CD4-positive, CD25-positive, alpha-beta regulatory T cell (primary cell): ENCODE measurements at regions not wholly inside any gene's neighbourhood (a gene's known extent, or its start where the extent isn't known, plus 50 kb on each side); places are given as distances from the start of the nearest gene placed in this dataset.

ENCODE experiments used
- ATAC-seq, 2 donors: fragments of 150-1000 bp; cut with Tn5 transposase; one replicate each; pipeline ENCODE4 v1.10.0; 2021; ENCODE audit warnings: low read depth in 2 of 2, moderate number of reproducible peaks in 2 of 2, moderate library complexity in 1 of 2
- DNase-seq, 3 donors: peaks; one replicate each; pipeline versions ENCODE4 v3.0.0 to v3.0.0-alpha.2; 2012 to 2022; ENCODE audit warnings: mixed read lengths in 1 of 3
- H3K27ac ChIP-seq: one replicate; pipeline ENCODE4 v1.7.0; 2013; ENCODE audit warnings: mild to moderate bottlenecking, low read length; ENCODE audit not compliant: insufficient read depth, poor library complexity, severe bottlenecking
- H3K27me3 ChIP-seq: one replicate; pipeline ENCODE4 v1.7.0; 2013; ENCODE audit warnings: low read length; ENCODE audit not compliant: control insufficient read depth, insufficient read depth
- H3K36me3 ChIP-seq: one replicate; pipeline ENCODE4 v1.7.0; 2013; ENCODE audit warnings: mild to moderate bottlenecking, low read length, moderate library complexity; ENCODE audit not compliant: control insufficient read depth, insufficient read depth
- H3K4me1 ChIP-seq: 2 replicates; pipeline ENCODE4 v1.7.0; 2013; ENCODE audit warnings: mild to moderate bottlenecking, low read length; ENCODE audit not compliant: insufficient read depth, control insufficient read depth, poor library complexity, severe bottlenecking
- H3K4me3 ChIP-seq: one replicate; pipeline ENCODE4 v1.7.0; 2013; ENCODE audit warnings: low read depth, mild to moderate bottlenecking, low read length, moderate library complexity
- H3K9me3 ChIP-seq, 2 experiments: 1 replicate in 1 of 2; 2 replicates in 1 of 2; pipeline ENCODE4 v1.7.0; 2013; ENCODE audit warnings: low read length in 2 of 2, mild to moderate bottlenecking in 1 of 2, moderate library complexity in 1 of 2; ENCODE audit not compliant: control insufficient read depth in 2 of 2
- H3K27ac Mint-ChIP-seq, 3 donors: one replicate each; pipeline ENCODE4 v1.8.0; 2020 to 2022; ENCODE audit warnings: mild to moderate bottlenecking in 3 of 3, mixed read lengths in 3 of 3, moderate library complexity in 2 of 3
- H3K27me3 Mint-ChIP-seq: one replicate; pipeline ENCODE4 v1.8.0; 2022; ENCODE audit warnings: mild to moderate bottlenecking, mixed read lengths
- H3K36me3 Mint-ChIP-seq: one replicate; pipeline ENCODE4 v1.8.0; 2020; ENCODE audit warnings: mixed read lengths
- H3K4me1 Mint-ChIP-seq, 4 donors: one replicate each; pipeline ENCODE4 v1.8.0; 2020 to 2022; ENCODE audit warnings: mixed read lengths in 4 of 4, mild to moderate bottlenecking in 1 of 4
- H3K4me3 Mint-ChIP-seq, 4 donors: one replicate each; pipeline ENCODE4 v1.8.0; 2020 to 2022; ENCODE audit warnings: mild to moderate bottlenecking in 4 of 4, mixed read lengths in 4 of 4, moderate library complexity in 3 of 4
- H3K9me3 Mint-ChIP-seq, 7 donors: one replicate each; pipeline ENCODE4 v1.8.0; 2020 to 2022; ENCODE audit warnings: mixed read lengths in 7 of 7, mild to moderate bottlenecking in 3 of 7, moderate library complexity in 2 of 7

DNA sequence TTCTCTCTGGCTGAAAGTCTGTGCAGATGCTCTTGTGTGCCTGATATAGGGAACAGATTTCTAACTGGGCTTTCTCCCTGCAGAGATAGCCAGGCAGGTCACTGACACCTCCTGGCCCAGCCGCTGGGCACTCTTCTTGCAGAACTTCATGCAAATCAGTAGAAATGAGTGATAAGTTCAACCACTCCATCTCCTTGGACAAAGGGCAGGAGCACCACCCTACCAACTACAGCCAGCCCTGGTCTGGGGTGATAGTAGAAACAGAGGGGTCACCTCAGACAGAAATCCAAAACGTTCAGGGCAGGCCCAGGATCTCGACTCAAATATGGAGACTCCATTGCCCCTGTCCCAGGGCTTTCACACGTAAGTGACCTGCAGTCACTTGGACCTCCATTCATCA is 917.8 kb upstream of the ZNF722 start:
- Mint-ChIP-seq H3K36me3 (no peaks in the 10 kb centered on the region), H3K9me3 (peaks cover 0 to 34% (median 16%) of the 10 kb centered on the region in 7 donors), H3K4me3 (no peak overlapping the region), H3K27ac (no peak overlapping the region), H3K27me3 (no peaks in the 10 kb centered on the region), H3K4me1 (no peaks in the 10 kb centered on the region)
- Histone ChIP-seq H3K27me3 (no peaks in the 10 kb centered on the region), H3K4me3 (no peak overlapping the region), H3K4me1 (no peaks in the 10 kb centered on the region), H3K9me3 (peaks cover 19 to 48% of the 10 kb centered on the region in 2 experiments), H3K36me3 (no peaks in the 10 kb centered on the region), H3K27ac (no peak overlapping the region)
- no peak for ATAC-seq
- no peak for DNase-seq

DNA sequence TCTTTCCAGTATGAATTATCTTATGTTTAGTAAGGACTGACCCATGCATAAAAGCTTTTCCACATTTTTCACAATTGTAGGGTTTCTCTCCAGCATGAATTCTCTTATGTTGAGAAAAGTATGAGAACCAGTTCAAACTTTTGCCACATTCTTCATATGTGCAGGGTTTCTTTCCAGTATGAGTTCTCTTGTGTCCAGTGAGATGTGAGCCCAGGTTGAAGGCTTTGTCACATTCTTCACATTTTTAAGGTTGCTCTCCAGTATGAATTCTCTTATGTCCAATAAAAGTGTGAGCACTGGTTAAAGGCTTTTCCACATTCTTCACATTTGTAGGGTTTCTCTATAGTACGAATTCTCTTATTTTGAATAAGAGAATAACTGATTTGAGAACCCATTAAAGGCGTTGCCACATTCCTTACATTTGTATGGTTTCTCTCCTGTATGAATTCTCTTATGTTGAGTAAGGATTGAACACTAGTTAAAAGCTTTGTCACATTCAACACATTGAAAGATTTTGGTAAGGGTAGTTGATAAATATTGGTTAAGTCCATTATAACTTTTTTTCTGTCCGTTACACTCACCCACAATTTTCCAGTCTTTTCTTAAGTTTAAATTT is 911.0 kb upstream of the ZNF722 start:
- Histone ChIP-seq H3K27me3 (no peaks in the 10 kb centered on the region), H3K27ac (no peak overlapping the region), H3K36me3 (no peaks in the 10 kb centered on the region), H3K4me1 (no peaks in the 10 kb centered on the region), H3K9me3 (peaks cover 31 to 56% of the 10 kb centered on the region in 2 experiments), H3K4me3 (no peak overlapping the region)
- no peak for DNase-seq
- no peak for ATAC-seq
- no peak overlapping the region for H3K27ac Mint-ChIP-seq
- no peaks in the 10 kb centered on the region for H3K27me3 Mint-ChIP-seq
- H3K4me3 Mint-ChIP-seq, result no peak overlapping the region
- peaks cover 0 to 66% (median 22%) of the 10 kb centered on the region in 7 donors for H3K9me3 Mint-ChIP-seq
- H3K36me3 Mint-ChIP-seq, result no peaks in the 10 kb centered on the region
- H3K4me1 Mint-ChIP-seq, result no peaks in the 10 kb centered on the region

DNA sequence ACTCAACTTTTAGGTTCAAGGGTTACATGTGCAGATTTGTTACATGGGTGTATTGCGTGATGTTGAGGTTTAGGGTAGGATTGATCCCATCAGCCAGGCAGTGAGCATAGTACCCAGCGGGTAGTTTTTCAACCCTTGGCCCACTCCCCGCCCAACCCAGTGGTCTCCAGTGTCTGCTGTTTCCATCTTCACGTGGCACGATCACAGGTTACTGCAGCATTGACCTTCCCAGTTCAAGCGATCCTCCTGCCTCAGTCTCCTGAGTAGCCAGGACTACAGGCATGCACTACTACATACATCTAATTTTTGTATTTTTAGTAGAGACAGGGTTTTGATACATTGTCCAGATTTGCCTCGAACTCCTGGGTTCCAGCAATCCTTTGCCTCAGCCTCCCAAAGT is 905.7 kb upstream of the ZNF722 start:
- Mint-ChIP-seq H3K9me3 (peaks cover 0 to 42% (median 15%) of the 10 kb centered on the region in 7 donors), H3K27me3 (no peaks in the 10 kb centered on the region), H3K27ac (no peak overlapping the region), H3K36me3 (no peaks in the 10 kb centered on the region), H3K4me1 (no peaks in the 10 kb centered on the region), H3K4me3 (no peak overlapping the region)
- no peaks in the 10 kb centered on the region for H3K36me3 ChIP-seq
- no peak overlapping the region for H3K4me3 ChIP-seq
- no peak for DNase-seq
- no peak for ATAC-seq
- peaks cover 13 to 43% of the 10 kb centered on the region in 2 experiments for H3K9me3 ChIP-seq
- H3K4me1 ChIP-seq, result no peaks in the 10 kb centered on the region
- H3K27ac ChIP-seq, result no peak overlapping the region
- no peaks in the 10 kb centered on the region for H3K27me3 ChIP-seq

DNA sequence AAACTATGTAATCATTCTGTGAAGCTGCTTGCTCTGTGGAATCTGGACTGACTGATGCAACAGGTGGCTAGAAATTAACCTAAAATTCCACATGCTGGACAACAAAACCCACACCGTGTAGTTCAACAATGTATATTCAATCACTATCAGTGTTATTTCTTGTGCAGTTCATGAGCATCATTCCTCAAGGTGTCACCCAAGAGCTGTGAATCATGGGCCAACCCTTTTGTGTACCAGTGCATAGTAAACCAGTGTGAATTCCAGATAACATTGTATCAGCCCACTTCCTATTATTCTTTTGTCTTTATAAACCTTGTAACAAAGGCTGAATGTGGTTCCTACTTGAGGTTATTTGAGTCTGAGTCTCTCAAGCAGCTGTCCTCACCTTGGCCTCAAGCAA is 905.2 kb upstream of the ZNF722 start:
- Histone ChIP-seq H3K9me3 (peaks cover 9 to 43% of the 10 kb centered on the region in 2 experiments), H3K27ac (no peak overlapping the region), H3K4me1 (no peaks in the 10 kb centered on the region), H3K36me3 (no peaks in the 10 kb centered on the region), H3K4me3 (no peak overlapping the region), H3K27me3 (no peaks in the 10 kb centered on the region)
- no peak overlapping the region for H3K27ac Mint-ChIP-seq
- ATAC-seq, result no peak
- no peaks in the 10 kb centered on the region for H3K27me3 Mint-ChIP-seq
- H3K9me3 Mint-ChIP-seq, result peaks cover 0 to 36% (median 15%) of the 10 kb centered on the region in 7 donors
- DNase-seq, result no peak
- no peaks in the 10 kb centered on the region for H3K4me1 Mint-ChIP-seq
- H3K4me3 Mint-ChIP-seq, result no peak overlapping the region
- no peaks in the 10 kb centered on the region for H3K36me3 Mint-ChIP-seq

DNA sequence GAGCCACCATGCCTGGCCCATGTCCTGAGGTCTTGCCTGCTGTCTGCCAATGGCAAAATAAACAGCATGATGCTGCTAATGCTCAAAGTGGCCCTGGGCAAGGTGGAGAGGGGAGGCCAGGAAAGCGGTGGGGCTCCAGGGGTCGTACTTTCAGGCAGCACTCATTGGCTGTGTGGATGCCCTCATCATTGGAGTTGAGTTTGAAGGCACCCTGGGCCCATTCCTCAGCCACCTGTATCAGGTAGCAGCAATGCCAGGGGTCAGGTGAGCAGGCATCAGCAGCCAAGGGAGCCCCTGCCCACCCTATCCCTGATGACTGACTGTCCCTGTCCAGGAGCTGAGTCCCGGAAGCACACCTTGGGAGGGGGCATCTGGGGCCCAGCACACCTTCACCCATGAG is 902.5 kb upstream of the ZNF722 start:
- peaks cover 0 to 32% of the 10 kb centered on the region in 2 experiments for H3K9me3 ChIP-seq
- no peaks in the 10 kb centered on the region for H3K27me3 ChIP-seq
- Mint-ChIP-seq H3K9me3 (peaks cover 0 to 40% (median 11%) of the 10 kb centered on the region in 7 donors), H3K4me3 (no peak overlapping the region), H3K4me1 (no peaks in the 10 kb centered on the region), H3K27ac (no peak overlapping the region), H3K36me3 (no peaks in the 10 kb centered on the region), H3K27me3 (no peaks in the 10 kb centered on the region)
- H3K27ac ChIP-seq, result no peak overlapping the region
- DNase-seq (no peak), ATAC-seq (no peak)
- H3K4me3 ChIP-seq, result no peak overlapping the region
- no peaks in the 10 kb centered on the region for H3K36me3 ChIP-seq
- no peaks in the 10 kb centered on the region for H3K4me1 ChIP-seq

DNA sequence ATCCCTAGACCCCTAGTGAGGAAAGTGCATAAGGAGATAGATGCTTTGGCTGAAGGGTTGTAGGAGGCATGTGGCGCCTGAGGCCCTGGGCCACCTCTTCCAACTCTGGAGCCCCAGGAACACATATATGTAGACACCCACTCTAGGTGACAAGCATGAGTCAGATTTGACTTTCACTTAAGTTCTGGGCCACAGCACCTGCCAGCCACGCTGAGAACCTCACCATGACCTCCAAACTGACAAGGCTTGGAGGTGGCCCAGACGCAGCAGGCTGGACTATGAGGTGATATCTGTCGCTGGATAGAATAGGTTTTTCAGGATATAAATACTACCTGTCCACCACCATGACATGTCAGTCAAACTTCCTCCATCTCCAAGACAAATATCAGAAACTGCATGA is 894.0 kb upstream of the ZNF722 start:
- Mint-ChIP-seq H3K27me3 (no peaks in the 10 kb centered on the region), H3K9me3 (peaks cover 6 to 49% (median 13%) of the 10 kb centered on the region in 7 donors), H3K27ac (no peak overlapping the region), H3K4me3 (no peak overlapping the region), H3K36me3 (no peaks in the 10 kb centered on the region), H3K4me1 (no peaks in the 10 kb centered on the region)
- ATAC-seq, result no peak
- Histone ChIP-seq H3K36me3 (no peaks in the 10 kb centered on the region), H3K4me1 (no peaks in the 10 kb centered on the region), H3K27me3 (no peaks in the 10 kb centered on the region), H3K4me3 (no peak overlapping the region), H3K27ac (no peak overlapping the region), H3K9me3 (peaks cover 2 to 40% of the 10 kb centered on the region in 2 experiments)
- no peak for DNase-seq

DNA sequence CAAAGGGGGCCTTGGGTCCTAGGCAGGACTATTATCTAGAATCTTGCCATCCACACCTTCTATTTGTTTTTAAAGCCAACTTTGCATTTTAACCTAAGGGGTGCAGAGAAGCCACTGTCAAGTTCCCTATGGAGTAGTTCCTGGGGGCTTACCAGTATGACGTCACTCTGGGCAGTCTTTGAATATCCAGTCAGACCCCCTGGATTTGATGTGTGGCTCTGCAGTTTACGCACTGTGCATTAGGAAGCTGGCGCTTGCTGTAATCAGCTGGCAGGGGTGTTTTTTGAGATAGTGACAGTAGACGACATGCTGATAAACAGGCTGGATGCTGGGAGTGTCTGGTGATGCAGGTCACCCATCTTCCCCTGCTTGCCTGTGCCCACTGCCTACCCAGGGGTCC is 892.7 kb upstream of the ZNF722 start:
- Mint-ChIP-seq H3K4me3 (no peak overlapping the region), H3K4me1 (no peaks in the 10 kb centered on the region), H3K27me3 (no peaks in the 10 kb centered on the region), H3K36me3 (no peaks in the 10 kb centered on the region), H3K27ac (no peak overlapping the region), H3K9me3 (peaks cover 6 to 44% (median 16%) of the 10 kb centered on the region in 7 donors)
- no peak overlapping the region for H3K27ac ChIP-seq
- no peaks in the 10 kb centered on the region for H3K27me3 ChIP-seq
- ATAC-seq, result no peak
- no peaks in the 10 kb centered on the region for H3K36me3 ChIP-seq
- H3K4me1 ChIP-seq, result no peaks in the 10 kb centered on the region
- no peak for DNase-seq
- H3K4me3 ChIP-seq, result no peak overlapping the region
- H3K9me3 ChIP-seq, result peaks cover 2 to 30% of the 10 kb centered on the region in 2 experiments
